ENCODE measurements at regions not wholly inside any gene's neighbourhood (a gene's known extent, or its start where the extent isn't known, plus 50 kb on each side); places are given as distances from the start of the nearest gene placed in this dataset.

GRCh38 chr16:52050418-52050817, 496.5 kb downstream of the TOX3 start:
- H3K4me1 ChIP-seq (ENCODE audit: insufficient read depth, low read length, poor library complexity, severe bottlenecking): no peaks in the 10 kb centered on the region
- no peaks in the 10 kb centered on the region for H3K79me2 ChIP-seq (ENCODE audit: insufficient read depth, low read length)
- H3K9ac ChIP-seq (ENCODE audit: low read depth, low read length, poor library complexity, severe bottlenecking): no peak overlapping the region
- no peaks in the 10 kb centered on the region for H3K27me3 ChIP-seq (ENCODE audit: insufficient read depth, low read length, poor library complexity, severe bottlenecking)
- H2AFZ ChIP-seq (ENCODE audit: low read length): no peak overlapping the region
- H3F3A ChIP-seq (ENCODE audit: low read depth): no peaks in the 10 kb centered on the region
- H3K9me3 ChIP-seq (ENCODE audit: insufficient read depth, low read depth, low read length): 0 out of 2 replicates have a peak, but pooled peaks cover 3% of the 10 kb centered on the region
- no peak overlapping the region for H3K4me2 ChIP-seq (ENCODE audit: low read depth, low read length, poor library complexity, severe bottlenecking)
- no peak overlapping the region for H3K4me3 ChIP-seq (ENCODE audit: low read length, poor library complexity, severe bottlenecking)
- no peaks in the 10 kb centered on the region for H3K36me3 ChIP-seq (ENCODE audit: insufficient read depth, low read length)
- H3K9me2 ChIP-seq (replicated peaks; ENCODE audit: low read depth, low read length): 0 out of 2 replicates have a peak, but pooled peaks cover 3% of the 10 kb centered on the region
- no peaks in the 10 kb centered on the region for H4K20me1 ChIP-seq (ENCODE audit: insufficient read depth, low read length, poor library complexity, severe bottlenecking)
- TF ChIP-seq EZH2phosphoT487 (IDR thresholded peaks at IDR 0.05; ENCODE audit: borderline replicate concordance) (no peak), CTCF (conservative IDR thresholded peaks at IDR 0.05; ENCODE audit: low read length) (no peak)

GRCh38 chr16:52035436-52035835, 511.5 kb downstream of the TOX3 start:
- TF ChIP-seq CTCF (conservative IDR thresholded peaks at IDR 0.05; ENCODE audit: low read length): no peak
- TF ChIP-seq EZH2phosphoT487 (IDR thresholded peaks at IDR 0.05; ENCODE audit: borderline replicate concordance): no peak
- no peaks in the 10 kb centered on the region for H3K79me2 ChIP-seq (ENCODE audit: insufficient read depth, low read length)
- H3K9me2 ChIP-seq (replicated peaks; ENCODE audit: low read depth, low read length): no peaks in the 10 kb centered on the region
- no peaks in the 10 kb centered on the region for H3K27me3 ChIP-seq (ENCODE audit: insufficient read depth, low read length, poor library complexity, severe bottlenecking)
- H3K4me1 ChIP-seq (ENCODE audit: insufficient read depth, low read length, poor library complexity, severe bottlenecking): no peaks in the 10 kb centered on the region
- H3K4me2 ChIP-seq (ENCODE audit: low read depth, low read length, poor library complexity, severe bottlenecking): no peak overlapping the region
- H3K4me3 ChIP-seq (ENCODE audit: low read length, poor library complexity, severe bottlenecking): no peak overlapping the region
- H3K36me3 ChIP-seq (ENCODE audit: insufficient read depth, low read length): no peaks in the 10 kb centered on the region
- H3K9ac ChIP-seq (ENCODE audit: low read depth, low read length, poor library complexity, severe bottlenecking): no peak overlapping the region
- no peaks in the 10 kb centered on the region for H4K20me1 ChIP-seq (ENCODE audit: insufficient read depth, low read length, poor library complexity, severe bottlenecking)
- no peak overlapping the region for H2AFZ ChIP-seq (ENCODE audit: low read length)
- H3F3A ChIP-seq (ENCODE audit: low read depth): no peaks in the 10 kb centered on the region
- no peaks in the 10 kb centered on the region for H3K9me3 ChIP-seq (ENCODE audit: insufficient read depth, low read depth, low read length)

- Histone ChIP-seq H3K79me2 (ENCODE audit: insufficient read depth, low read length) (no peaks in the 10 kb centered on the region), H3K36me3 (ENCODE audit: insufficient read depth, low read length) (no peaks in the 10 kb centered on the region), H3K9ac (ENCODE audit: low read depth, low read length, poor library complexity, severe bottlenecking) (no peak overlapping the region), H3K4me2 (ENCODE audit: low read depth, low read length, poor library complexity, severe bottlenecking) (no peak overlapping the region), H3K4me1 (ENCODE audit: insufficient read depth, low read length, poor library complexity, severe bottlenecking) (no peaks in the 10 kb centered on the region), H2AFZ (ENCODE audit: low read length) (no peak overlapping the region), H3K9me3 (ENCODE audit: insufficient read depth, low read depth, low read length) (peaks cover 3% of the 10 kb centered on the region; the same call in 1 of the 2 replicates), H4K20me1 (ENCODE audit: insufficient read depth, low read length, poor library complexity, severe bottlenecking) (no peaks in the 10 kb centered on the region), H3K27me3 (ENCODE audit: insufficient read depth, low read length, poor library complexity, severe bottlenecking) (no peaks in the 10 kb centered on the region), H3F3A (ENCODE audit: low read depth) (no peaks in the 10 kb centered on the region), H3K9me2 (replicated peaks; ENCODE audit: low read depth, low read length) (no peaks in the 10 kb centered on the region), H3K4me3 (ENCODE audit: low read length, poor library complexity, severe bottlenecking) (no peak overlapping the region)
- no peak for TF ChIP-seq CTCF (conservative IDR thresholded peaks at IDR 0.05; ENCODE audit: low read length)
Observed at GRCh38 chr16:52034830-52035229, 512.1 kb downstream of the TOX3 start.
